Endodermal cell (in vitro differentiated cells): ENCODE measurements at regions not wholly inside any gene's neighbourhood (a gene's known extent, or its start where the extent isn't known, plus 50 kb on each side); places are given as distances from the start of the nearest gene placed in this dataset.
A peak's percentile ranks its signal among the peaks of the same experiment; 100 is the strongest.
"Not testable (repeated sequence)": the region's sequence is repeated elsewhere in the genome, so short reads cannot be mapped to it uniquely, and the experiment has no call there.

ENCODE experiments used
- DNase-seq: peaks from one replicate; pipeline ENCODE4 v3.0.0-alpha.2; 2017
- H3K27ac ChIP-seq: 2 replicates; pipeline ENCODE4 v1.5.1; 2013; ENCODE audit warnings: mild to moderate bottlenecking, low read depth, low read length, moderate library complexity
- H3K27me3 ChIP-seq: 2 replicates; pipeline ENCODE4 v1.6.1; 2013; ENCODE audit warnings: mild to moderate bottlenecking, low read length, moderate library complexity; ENCODE audit not compliant: insufficient read depth, control insufficient read depth, poor library complexity, severe bottlenecking
- H3K36me3 ChIP-seq: 2 replicates; pipeline ENCODE4 v1.7.0; 2013; ENCODE audit warnings: mild to moderate bottlenecking, low read length, moderate library complexity; ENCODE audit not compliant: control insufficient read depth, insufficient read depth
- H3K4me1 ChIP-seq: one replicate; pipeline ENCODE4 v1.7.0; 2013; ENCODE audit warnings: low read length; ENCODE audit not compliant: control insufficient read depth, insufficient read depth
- H3K4me3 ChIP-seq: 2 replicates; pipeline ENCODE4 v1.5.1; 2013; ENCODE audit warnings: mild to moderate bottlenecking, low read length, moderate library complexity
- H3K9ac ChIP-seq: 2 replicates; pipeline ENCODE4 v1.6.1; 2013; ENCODE audit warnings: mild to moderate bottlenecking, low read length, moderate library complexity; ENCODE audit not compliant: poor library complexity, severe bottlenecking; ENCODE audit errors: extremely low read depth
- H3K9me3 ChIP-seq: 2 replicates; pipeline ENCODE4 v1.6.1; 2013; ENCODE audit warnings: mild to moderate bottlenecking, low read length, moderate library complexity; ENCODE audit not compliant: control insufficient read depth
- H3K27ac Mint-ChIP-seq: 2 replicates; pipeline ENCODE4 v1.8.0; 2020; ENCODE audit warnings: mixed read lengths
- H3K27me3 Mint-ChIP-seq: 2 replicates; pipeline ENCODE4 v1.8.0; 2021; ENCODE audit warnings: mild to moderate bottlenecking, mixed read lengths; ENCODE audit not compliant: insufficient read depth
- H3K36me3 Mint-ChIP-seq: 2 replicates; pipeline ENCODE4 v1.8.0; 2020; ENCODE audit warnings: low read depth, mixed read lengths
- H3K4me1 Mint-ChIP-seq: 2 replicates; pipeline ENCODE4 v1.8.0; 2020; ENCODE audit warnings: mixed read lengths
- H3K4me3 Mint-ChIP-seq: 2 replicates; pipeline ENCODE4 v1.8.0; 2020; ENCODE audit warnings: mild to moderate bottlenecking, moderate library complexity, mixed read lengths
- H3K9me3 Mint-ChIP-seq: 2 replicates; pipeline ENCODE4 v1.8.0; 2020; ENCODE audit warnings: mild to moderate bottlenecking, mixed read lengths
- WGBS, 2 experiments: methylation state at CpG; one replicate each; pipeline versions ENCODE4 v1.1.5 to v1.1.7; 2013; ENCODE audit warnings: missing lambda C conversion rate in 2 of 2, mixed read lengths in 1 of 2; ENCODE audit not compliant: insufficient coverage in 1 of 2, insufficient read length in 1 of 2; 5-methylcytosine and 5-hydroxymethylcytosine counted together
- TF ChIP-seq, protein P1 (sequence below): fragments of 200-600 bp; sonication (generic); conservative IDR thresholded peaks from 2 replicates; pipeline ENCODE4 v1.5.0; 2021; ENCODE audit warnings: antibody characterized with exemption, mild to moderate bottlenecking

DNA sequence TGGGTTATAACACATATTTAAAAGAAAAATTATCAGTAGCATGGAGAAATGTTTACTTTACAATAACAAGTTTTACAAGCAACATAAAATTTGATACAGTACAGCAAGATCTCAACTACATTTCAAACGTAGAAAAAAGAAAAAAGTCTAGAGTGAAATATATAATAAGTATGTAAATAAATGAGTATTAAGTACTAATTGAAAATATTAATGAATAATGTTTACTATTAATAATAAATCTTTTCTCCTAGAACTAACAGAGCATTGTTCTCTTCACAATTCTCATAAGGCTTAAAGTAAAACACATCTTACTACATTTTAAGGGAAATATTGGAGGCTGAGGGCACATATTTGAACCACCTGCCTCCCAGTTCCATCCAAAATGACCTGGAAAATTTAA is 72.1 kb downstream of the TMEM212 start:
- Mint-ChIP-seq H3K9me3 (peaks cover 16% of the 10 kb centered on the region), H3K36me3 (no peaks in the 10 kb centered on the region), H3K27me3 (no peaks in the 10 kb centered on the region), H3K4me3 (no peak overlapping the region), H3K27ac (no peak overlapping the region), H3K4me1 (no peaks in the 10 kb centered on the region)
- no peak overlapping the region for H3K9ac ChIP-seq
- no CpG with 5 or more reads among the region's 1 CpG for WGBS, 2 experiments
- H3K9me3 ChIP-seq = peaks cover 19% of the 10 kb centered on the region
- TF ChIP-seq, protein P1, sequence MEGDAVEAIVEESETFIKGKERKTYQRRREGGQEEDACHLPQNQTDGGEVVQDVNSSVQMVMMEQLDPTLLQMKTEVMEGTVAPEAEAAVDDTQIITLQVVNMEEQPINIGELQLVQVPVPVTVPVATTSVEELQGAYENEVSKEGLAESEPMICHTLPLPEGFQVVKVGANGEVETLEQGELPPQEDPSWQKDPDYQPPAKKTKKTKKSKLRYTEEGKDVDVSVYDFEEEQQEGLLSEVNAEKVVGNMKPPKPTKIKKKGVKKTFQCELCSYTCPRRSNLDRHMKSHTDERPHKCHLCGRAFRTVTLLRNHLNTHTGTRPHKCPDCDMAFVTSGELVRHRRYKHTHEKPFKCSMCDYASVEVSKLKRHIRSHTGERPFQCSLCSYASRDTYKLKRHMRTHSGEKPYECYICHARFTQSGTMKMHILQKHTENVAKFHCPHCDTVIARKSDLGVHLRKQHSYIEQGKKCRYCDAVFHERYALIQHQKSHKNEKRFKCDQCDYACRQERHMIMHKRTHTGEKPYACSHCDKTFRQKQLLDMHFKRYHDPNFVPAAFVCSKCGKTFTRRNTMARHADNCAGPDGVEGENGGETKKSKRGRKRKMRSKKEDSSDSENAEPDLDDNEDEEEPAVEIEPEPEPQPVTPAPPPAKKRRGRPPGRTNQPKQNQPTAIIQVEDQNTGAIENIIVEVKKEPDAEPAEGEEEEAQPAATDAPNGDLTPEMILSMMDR = no peak
- no peak overlapping the region for H3K4me3 ChIP-seq
- DNase-seq = no peak
- H3K4me1 ChIP-seq = no peaks in the 10 kb centered on the region
- no peak overlapping the region for H3K27ac ChIP-seq
- no peaks in the 10 kb centered on the region for H3K36me3 ChIP-seq
- H3K27me3 ChIP-seq = no peaks in the 10 kb centered on the region

DNA sequence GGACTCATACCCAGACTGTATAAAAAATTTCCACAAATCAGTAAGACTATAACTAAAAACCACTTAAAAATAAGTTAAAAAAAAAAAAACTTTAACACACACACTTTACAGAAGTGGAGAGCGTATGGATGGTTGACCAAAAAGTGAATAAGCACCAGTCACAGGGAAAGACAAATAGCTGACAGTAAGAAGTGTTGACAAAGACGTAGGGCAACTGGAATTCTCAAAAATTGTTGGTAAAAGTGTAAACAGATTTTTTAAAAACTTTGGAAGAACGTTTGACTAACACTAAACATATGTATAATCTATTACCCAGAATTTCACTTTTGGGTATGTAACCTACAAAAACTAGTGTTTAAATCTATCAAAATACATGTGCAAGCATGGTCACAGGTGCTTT is 73.7 kb downstream of the TMEM212 start:
- no peak overlapping the region for H3K4me3 ChIP-seq
- no peaks in the 10 kb centered on the region for H3K4me1 ChIP-seq
- TF ChIP-seq, protein P1 = no peak
- no peaks in the 10 kb centered on the region for H3K36me3 ChIP-seq
- no peak overlapping the region for H3K9ac ChIP-seq
- Mint-ChIP-seq H3K9me3 (peaks cover 19% of the 10 kb centered on the region), H3K27ac (no peak overlapping the region), H3K36me3 (no peaks in the 10 kb centered on the region), H3K4me1 (peaks cover 13% of the 10 kb centered on the region), H3K27me3 (no peaks in the 10 kb centered on the region), H3K4me3 (no peak overlapping the region)
- no peak overlapping the region for H3K27ac ChIP-seq
- no peaks in the 10 kb centered on the region for H3K27me3 ChIP-seq
- 90 to 91% methylated on average over 2 to 3 of the region's 3 CpGs for WGBS, 2 experiments
- DNase-seq = no peak
- peaks cover 28% of the 10 kb centered on the region for H3K9me3 ChIP-seq

DNA sequence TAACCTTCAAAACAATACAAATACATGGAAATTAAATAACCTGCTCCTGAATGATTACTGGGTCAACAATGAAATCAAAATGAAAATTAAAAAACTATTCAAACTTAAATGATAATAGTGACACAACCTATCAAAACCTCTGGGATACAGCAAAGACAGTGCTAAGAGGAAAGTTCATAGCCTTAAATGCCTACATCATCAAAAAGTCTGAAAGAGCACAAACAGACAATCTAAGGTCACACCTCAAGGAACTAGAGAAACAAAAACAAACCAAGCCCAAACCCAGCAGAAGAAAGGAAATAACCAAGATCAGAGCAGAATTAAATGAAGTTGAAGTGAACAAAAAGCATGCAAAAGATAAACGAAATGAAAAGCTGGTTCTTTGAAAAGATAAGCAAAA is 79.5 kb downstream of the TMEM212 start:
- not testable (repeated sequence) for H3K27me3 Mint-ChIP-seq, H3K36me3 Mint-ChIP-seq, H3K4me1 ChIP-seq, H3K36me3 ChIP-seq, H3K27ac Mint-ChIP-seq, H3K4me3 Mint-ChIP-seq, H3K27ac ChIP-seq, DNase-seq, H3K9ac ChIP-seq, H3K27me3 ChIP-seq
- H3K9me3 ChIP-seq = peaks cover 57% of the 10 kb centered on the region
- H3K4me3 ChIP-seq = peak overlapping the region; percentile 36
- Mint-ChIP-seq H3K9me3 (peaks cover 52% of the 10 kb centered on the region), H3K4me1 (peaks cover 14% of the 10 kb centered on the region)
- 88% methylated on average over 1 of the region's 1 CpG; no CpG with 5 or more reads in 1 of the 2 experiments for WGBS, 2 experiments

DNA sequence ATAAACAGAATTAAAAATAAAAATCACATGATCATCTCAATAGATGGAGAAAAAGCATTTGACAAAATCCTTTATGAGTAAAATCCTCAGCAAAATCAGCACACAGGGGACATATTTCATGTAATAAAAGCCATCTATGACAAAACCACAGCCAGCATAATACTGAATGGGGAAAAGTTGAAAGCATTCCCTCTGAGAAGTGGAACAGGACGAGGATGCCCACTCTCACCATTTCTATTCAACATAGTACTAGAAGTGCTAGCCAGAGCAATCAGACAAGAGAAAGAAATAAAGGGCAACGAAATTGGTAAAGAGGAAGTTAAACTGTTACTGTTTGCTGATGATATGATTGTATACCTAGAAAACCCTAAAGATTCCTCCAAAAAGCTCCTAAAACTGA is 80.5 kb downstream of the TMEM212 start:
- H3K27ac ChIP-seq, H3K9ac ChIP-seq, H3K27me3 Mint-ChIP-seq, H3K4me1 ChIP-seq, H3K36me3 ChIP-seq, DNase-seq, H3K4me3 Mint-ChIP-seq, H3K27me3 ChIP-seq, H3K36me3 Mint-ChIP-seq, H3K27ac Mint-ChIP-seq: not testable (repeated sequence)
- H3K9me3 Mint-ChIP-seq = peaks cover 56% of the 10 kb centered on the region
- Histone ChIP-seq H3K4me3 (peak overlapping the region; percentile 36), H3K9me3 (peaks cover 57% of the 10 kb centered on the region)
- 87% methylated on average over 2 of the region's 2 CpGs; no CpG with 5 or more reads in 1 of the 2 experiments for WGBS, 2 experiments
- H3K4me1 Mint-ChIP-seq = peaks cover 14% of the 10 kb centered on the region

DNA sequence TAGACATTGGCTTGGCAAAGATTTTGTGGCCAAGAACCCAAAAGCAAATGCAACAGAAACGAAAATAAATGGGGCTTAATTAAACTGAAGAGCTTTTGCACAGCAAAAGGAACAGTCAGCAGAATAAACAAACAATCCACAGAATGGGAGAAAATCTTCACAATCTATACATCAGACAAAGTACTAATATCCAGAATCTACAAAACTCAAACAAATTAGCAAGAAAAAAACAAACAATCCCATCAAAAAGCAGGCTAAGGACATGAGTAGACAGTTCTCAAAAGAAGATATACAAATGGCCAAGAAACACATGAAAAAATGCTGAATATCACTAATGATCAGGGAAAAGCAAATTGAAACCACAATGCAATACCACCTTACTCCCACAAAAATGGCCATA is 81.7 kb downstream of the TMEM212 start:
- Mint-ChIP-seq H3K4me1 (peaks cover 14% of the 10 kb centered on the region), H3K9me3 (peaks cover 54% of the 10 kb centered on the region)
- 75 to 84% methylated on average over 1 of the region's 1 CpG for WGBS, 2 experiments
- H3K27ac ChIP-seq, H3K4me3 ChIP-seq, H3K4me3 Mint-ChIP-seq, H3K9ac ChIP-seq, H3K4me1 ChIP-seq, H3K27me3 ChIP-seq, H3K27ac Mint-ChIP-seq, DNase-seq, H3K27me3 Mint-ChIP-seq, H3K36me3 Mint-ChIP-seq, H3K36me3 ChIP-seq: not testable (repeated sequence)
- H3K9me3 ChIP-seq = peaks cover 49% of the 10 kb centered on the region
